Stomach smooth muscle (tissue), 2 donors: ENCODE measurements at regions not wholly inside any gene's neighbourhood (a gene's known extent, or its start where the extent isn't known, plus 50 kb on each side); places are given as distances from the start of the nearest gene placed in this dataset.

Experiments used
- H3K27ac ChIP-seq: one replicate; pipeline ENCODE4 v1.7.0; 2013; ENCODE audit warnings: mild to moderate bottlenecking, low read length, inconsistent platforms
- H3K27me3 ChIP-seq, 2 donors: one replicate each; pipeline ENCODE4 v1.7.0; 2013; ENCODE audit warnings: low read length in 2 of 2; ENCODE audit not compliant: insufficient read depth in 2 of 2, control insufficient read depth in 1 of 2
- H3K36me3 ChIP-seq, 2 donors: one replicate each; pipeline ENCODE4 v1.7.0; 2013; ENCODE audit warnings: low read length in 2 of 2; ENCODE audit not compliant: control insufficient read depth in 2 of 2, insufficient read depth in 2 of 2
- H3K4me1 ChIP-seq: one replicate; pipeline ENCODE4 v1.7.0; 2013; ENCODE audit warnings: low read length; ENCODE audit not compliant: control insufficient read depth, insufficient read depth
- H3K4me3 ChIP-seq, 2 donors: one replicate each; pipeline ENCODE4 v1.7.0; 2013; ENCODE audit warnings: low read length in 2 of 2
- H3K9ac ChIP-seq, 2 donors: one replicate each; pipeline ENCODE4 v1.7.0; 2013; ENCODE audit warnings: low read length in 2 of 2, mild to moderate bottlenecking in 1 of 2
- H3K9me3 ChIP-seq, 2 donors: one replicate each; pipeline ENCODE4 v1.7.0; 2013; ENCODE audit warnings: low read length in 2 of 2; ENCODE audit not compliant: control insufficient read depth in 2 of 2
- donor health status: healthy.
- donor health status: Pancreatic carcinoma.

GRCh38 chr6:14200047-14200446 lies 82.5 kb downstream of the CD83 start:
- H3K27ac ChIP-seq = no peak overlapping the region

GRCh38 chr6:14202947-14203346 lies 85.4 kb downstream of the CD83 start:
- H3K9ac ChIP-seq = no peak overlapping the region
- no peaks in the 10 kb centered on the region for H3K36me3 ChIP-seq
- H3K9me3 ChIP-seq = no peaks in the 10 kb centered on the region
- H3K4me1 ChIP-seq = no peaks in the 10 kb centered on the region
- H3K4me3 ChIP-seq = no peak overlapping the region
- H3K27me3 ChIP-seq = peaks cover 0 to 2% of the 10 kb centered on the region in 2 donors
- no peak overlapping the region for H3K27ac ChIP-seq

More at GRCh38 chr6:14200047-14200446, 82.5 kb downstream of the CD83 start:
- Histone ChIP-seq H3K9me3 (no peaks in the 10 kb centered on the region), H3K36me3 (no peaks in the 10 kb centered on the region), H3K9ac (no peak overlapping the region), H3K27me3 (peaks cover 0 to 2% of the 10 kb centered on the region in 2 donors), H3K4me3 (no peak overlapping the region), H3K4me1 (no peaks in the 10 kb centered on the region)

- H3K27ac ChIP-seq = no peak overlapping the region
- H3K27me3 ChIP-seq = no peaks in the 10 kb centered on the region
- H3K4me1 ChIP-seq = peaks cover 3% of the 10 kb centered on the region
- no peaks in the 10 kb centered on the region for H3K36me3 ChIP-seq
- H3K9me3 ChIP-seq = no peaks in the 10 kb centered on the region
- H3K9ac ChIP-seq = no peak overlapping the region
- no peak overlapping the region for H3K4me3 ChIP-seq
Measured at GRCh38 chr6:14206391-14206790, 88.8 kb downstream of the CD83 start.

GRCh38 chr6:14207448-14207847 lies 89.9 kb downstream of the CD83 start:
- peaks cover 14% of the 10 kb centered on the region for H3K4me1 ChIP-seq
- H3K9ac ChIP-seq = no peak overlapping the region
- no peak overlapping the region for H3K27ac ChIP-seq
- H3K4me3 ChIP-seq = no peak overlapping the region
- no peaks in the 10 kb centered on the region for H3K27me3 ChIP-seq
- H3K36me3 ChIP-seq = no peaks in the 10 kb centered on the region
- H3K9me3 ChIP-seq = no peaks in the 10 kb centered on the region

- Histone ChIP-seq H3K9me3 (no peaks in the 10 kb centered on the region), H3K9ac (no peak overlapping the region), H3K4me1 (peaks cover 15% of the 10 kb centered on the region), H3K27me3 (no peaks in the 10 kb centered on the region), H3K4me3 (no peak overlapping the region), H3K36me3 (no peaks in the 10 kb centered on the region), H3K27ac (no peak overlapping the region)
Measured at GRCh38 chr6:14209000-14209399, 91.4 kb downstream of the CD83 start.

- H3K36me3 ChIP-seq = no peaks in the 10 kb centered on the region
- peak overlapping the region; percentile 88 to 93 for H3K4me3 ChIP-seq
- peaks cover 15% of the 10 kb centered on the region for H3K4me1 ChIP-seq
- H3K27me3 ChIP-seq = no peaks in the 10 kb centered on the region
- H3K9me3 ChIP-seq = no peaks in the 10 kb centered on the region
- peak overlapping the region; percentile 79 for H3K27ac ChIP-seq
- H3K9ac ChIP-seq = peak overlapping the region in 1 of 2 donors; percentile 75
Measured at GRCh38 chr6:14210077-14210476, 92.5 kb downstream of the CD83 start.

- H3K4me3 ChIP-seq = peak overlapping the region; percentile 88 to 93
- no peaks in the 10 kb centered on the region for H3K36me3 ChIP-seq
- H3K9ac ChIP-seq = peak overlapping the region; percentile 75 to 81
- no peaks in the 10 kb centered on the region for H3K9me3 ChIP-seq
- peak overlapping the region; percentile 79 for H3K27ac ChIP-seq
- H3K27me3 ChIP-seq = no peaks in the 10 kb centered on the region
- peaks cover 15% of the 10 kb centered on the region for H3K4me1 ChIP-seq
Measured at GRCh38 chr6:14210663-14211561, 93.3 kb downstream of the CD83 start.

GRCh38 chr6:14211562-14211942 lies 94.0 kb downstream of the CD83 start:
- peak overlapping the region; percentile 64 to 74 for H3K9ac ChIP-seq
- no peaks in the 10 kb centered on the region for H3K36me3 ChIP-seq
- no peaks in the 10 kb centered on the region for H3K27me3 ChIP-seq
- peaks cover 15% of the 10 kb centered on the region for H3K4me1 ChIP-seq
- peak overlapping the region; percentile 78 to 87 for H3K4me3 ChIP-seq
- no peaks in the 10 kb centered on the region for H3K9me3 ChIP-seq
- peak overlapping the region; percentile 58 for H3K27ac ChIP-seq

GRCh38 chr6:14212020-14212419 lies 94.4 kb downstream of the CD83 start:
- H3K9me3 ChIP-seq = no peaks in the 10 kb centered on the region
- no peak overlapping the region for H3K27ac ChIP-seq
- H3K4me1 ChIP-seq = peaks cover 15% of the 10 kb centered on the region
- H3K27me3 ChIP-seq = no peaks in the 10 kb centered on the region
- peak overlapping the region in 1 of 2 donors; percentile 64 for H3K9ac ChIP-seq
- H3K36me3 ChIP-seq = no peaks in the 10 kb centered on the region
- peak overlapping the region; percentile 78 to 87 for H3K4me3 ChIP-seq

GRCh38 chr6:14212632-14213031 lies 95.1 kb downstream of the CD83 start:
- H3K4me1 ChIP-seq = peaks cover 15% of the 10 kb centered on the region
- no peak overlapping the region for H3K4me3 ChIP-seq
- H3K36me3 ChIP-seq = no peaks in the 10 kb centered on the region
- no peak overlapping the region for H3K9ac ChIP-seq
- no peak overlapping the region for H3K27ac ChIP-seq
- H3K27me3 ChIP-seq = no peaks in the 10 kb centered on the region
- H3K9me3 ChIP-seq = no peaks in the 10 kb centered on the region
